Fibroblast of the aortic adventitia (primary cell): ENCODE measurements at regions not wholly inside any gene's neighbourhood (a gene's known extent, or its start where the extent isn't known, plus 50 kb on each side); places are given as distances from the start of the nearest gene placed in this dataset.
A peak's percentile ranks its signal among the peaks of the same experiment; 100 is the strongest.

ENCODE experiments used
- DNase-seq: peaks from one replicate; pipeline ENCODE4 v3.0.0-alpha.2; 2010; ENCODE audit warnings: low read depth
- H3K4me3 ChIP-seq: 2 replicates; pipeline ENCODE4 v1.5.1; 2011; ENCODE audit warnings: low read depth, mild to moderate bottlenecking, control low read depth, low read length, moderate library complexity
- TF ChIP-seq, protein P1 (sequence below): IDR thresholded peaks from 2 replicates; pipeline ENCODE4 v1.5.1; 2011; ENCODE audit warnings: mild to moderate bottlenecking, low read length, control low read depth, inconsistent platforms; ENCODE audit not compliant: insufficient read depth

DNA sequence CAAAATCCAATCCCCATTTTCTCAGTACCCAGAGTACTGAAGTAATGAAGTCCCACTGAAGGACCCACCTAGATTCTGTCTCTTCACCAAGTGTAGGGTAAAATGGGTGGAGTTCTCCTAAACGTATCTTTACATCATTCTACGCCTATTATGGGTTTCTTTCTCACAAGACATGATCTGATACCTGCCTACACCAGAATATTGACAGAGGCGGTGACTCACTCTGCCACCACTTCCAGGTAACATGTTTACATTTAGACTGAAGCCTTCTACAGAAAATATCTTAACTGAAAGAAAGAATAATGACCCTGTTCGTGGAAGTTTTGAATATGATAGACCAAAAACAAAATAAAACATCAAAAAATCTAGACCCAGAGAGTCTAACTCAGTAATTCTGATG, 89.8 kb downstream of the BTG1 start:
- no peak overlapping the region for H3K4me3 ChIP-seq
- no peak for DNase-seq
- TF ChIP-seq, protein P1, sequence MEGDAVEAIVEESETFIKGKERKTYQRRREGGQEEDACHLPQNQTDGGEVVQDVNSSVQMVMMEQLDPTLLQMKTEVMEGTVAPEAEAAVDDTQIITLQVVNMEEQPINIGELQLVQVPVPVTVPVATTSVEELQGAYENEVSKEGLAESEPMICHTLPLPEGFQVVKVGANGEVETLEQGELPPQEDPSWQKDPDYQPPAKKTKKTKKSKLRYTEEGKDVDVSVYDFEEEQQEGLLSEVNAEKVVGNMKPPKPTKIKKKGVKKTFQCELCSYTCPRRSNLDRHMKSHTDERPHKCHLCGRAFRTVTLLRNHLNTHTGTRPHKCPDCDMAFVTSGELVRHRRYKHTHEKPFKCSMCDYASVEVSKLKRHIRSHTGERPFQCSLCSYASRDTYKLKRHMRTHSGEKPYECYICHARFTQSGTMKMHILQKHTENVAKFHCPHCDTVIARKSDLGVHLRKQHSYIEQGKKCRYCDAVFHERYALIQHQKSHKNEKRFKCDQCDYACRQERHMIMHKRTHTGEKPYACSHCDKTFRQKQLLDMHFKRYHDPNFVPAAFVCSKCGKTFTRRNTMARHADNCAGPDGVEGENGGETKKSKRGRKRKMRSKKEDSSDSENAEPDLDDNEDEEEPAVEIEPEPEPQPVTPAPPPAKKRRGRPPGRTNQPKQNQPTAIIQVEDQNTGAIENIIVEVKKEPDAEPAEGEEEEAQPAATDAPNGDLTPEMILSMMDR, result no peak

DNA sequence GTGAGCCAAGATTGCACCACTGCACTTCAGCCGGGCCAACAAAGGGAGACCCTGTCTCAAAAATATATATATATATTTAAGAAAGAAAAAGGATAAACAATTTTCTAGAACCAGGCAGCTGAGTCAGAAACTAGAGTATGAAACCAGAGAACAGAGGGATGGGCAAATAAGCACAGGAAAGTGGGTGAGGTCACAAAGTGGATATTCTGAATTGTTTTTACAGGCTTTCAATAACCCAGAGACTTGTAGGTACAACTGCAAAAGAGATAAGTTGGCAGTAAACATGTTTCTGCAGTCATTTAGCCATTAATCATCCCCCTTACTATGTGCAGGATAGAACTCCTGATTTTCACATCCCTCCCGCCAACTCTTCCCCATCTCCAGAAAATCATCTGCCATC, 94.2 kb downstream of the BTG1 start:
- H3K4me3 ChIP-seq, result no peak overlapping the region
- DNase-seq, result no peak
- TF ChIP-seq, protein P1, result no peak

DNA sequence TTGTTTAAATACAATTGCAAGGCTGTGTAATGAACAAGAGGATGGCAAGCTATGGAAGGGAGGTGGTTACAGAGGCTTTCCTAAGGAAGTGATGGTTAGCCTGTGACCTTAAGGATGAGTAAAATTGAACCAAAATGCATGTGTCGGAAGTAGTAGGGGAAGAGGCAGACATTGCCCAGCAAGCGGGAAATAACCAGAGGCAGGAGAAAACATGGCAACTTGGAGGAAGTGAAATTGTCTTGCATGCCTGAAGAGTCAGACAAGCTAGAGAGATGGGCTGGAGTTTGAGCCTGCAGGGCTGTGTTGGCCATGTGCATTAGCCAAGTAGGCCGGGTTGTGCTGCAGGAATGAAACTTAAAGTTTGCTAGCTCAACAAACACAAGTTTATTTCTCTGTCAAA, 96.2 kb downstream of the BTG1 start:
- no peak overlapping the region for H3K4me3 ChIP-seq
- TF ChIP-seq, protein P1, result no peak
- DNase-seq, result no peak

DNA sequence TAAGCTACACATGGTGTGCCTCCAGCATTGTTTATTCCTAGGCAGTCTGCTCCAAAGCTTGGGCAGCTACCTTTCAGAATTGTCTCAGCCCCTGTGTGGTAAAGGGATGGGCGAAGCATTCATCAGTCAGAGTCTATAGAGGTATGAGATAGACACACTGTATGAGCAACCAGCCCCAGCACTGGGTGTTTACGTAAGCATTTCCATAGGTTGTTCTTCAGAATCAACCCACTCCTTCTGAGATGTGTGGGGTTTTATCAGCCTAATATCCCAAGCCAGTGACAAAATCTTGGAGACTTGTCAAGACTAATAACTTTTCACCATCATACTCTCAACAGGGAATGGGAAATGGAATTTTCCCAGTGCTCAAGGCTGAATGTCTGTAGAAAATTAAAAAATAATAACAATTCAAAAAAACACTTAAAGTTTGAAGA, 98.2 kb downstream of the BTG1 start:
- peak; percentile 18 for DNase-seq
- no peak overlapping the region for H3K4me3 ChIP-seq
- TF ChIP-seq, protein P1, result no peak

DNA sequence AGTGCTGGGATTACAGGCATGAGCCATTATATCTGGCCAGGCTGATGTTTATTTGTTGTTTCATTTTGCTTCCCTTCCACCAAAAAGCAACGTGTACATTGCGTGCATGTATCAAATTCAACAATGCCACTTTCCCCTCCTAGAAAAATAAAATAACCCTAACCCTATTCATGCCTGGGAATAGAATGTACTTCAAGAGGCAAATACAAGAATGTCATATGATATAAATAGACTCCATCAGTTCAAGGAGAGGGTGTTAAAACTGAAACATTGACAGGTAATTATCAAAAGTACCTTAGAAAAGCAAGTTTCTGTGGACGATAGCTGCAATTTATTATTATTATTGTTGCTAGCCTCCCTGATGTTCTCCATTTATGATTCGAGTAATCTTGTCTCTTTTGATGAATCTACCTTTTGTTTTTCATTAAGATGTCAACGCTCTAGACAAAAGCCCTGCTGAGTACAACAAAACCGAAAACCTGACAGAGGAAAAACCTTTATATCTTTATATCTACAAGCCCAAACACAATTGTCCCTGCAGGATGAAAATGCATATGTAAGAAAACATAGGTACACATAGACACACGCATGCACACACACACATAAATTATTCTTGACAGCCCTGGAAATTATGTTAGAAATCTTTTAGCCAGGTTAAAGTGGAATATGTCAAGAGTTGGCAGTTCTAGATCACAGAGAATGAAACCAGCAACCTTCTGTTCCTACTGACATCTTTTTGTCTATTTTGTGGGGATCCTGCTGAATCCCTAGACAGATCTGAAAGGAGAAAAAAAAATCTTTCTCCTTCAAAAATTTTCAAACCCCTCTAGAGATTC, 98.9 kb downstream of the BTG1 start:
- TF ChIP-seq, protein P1, result no peak
- no peak overlapping the region for H3K4me3 ChIP-seq
- no peak for DNase-seq

DNA sequence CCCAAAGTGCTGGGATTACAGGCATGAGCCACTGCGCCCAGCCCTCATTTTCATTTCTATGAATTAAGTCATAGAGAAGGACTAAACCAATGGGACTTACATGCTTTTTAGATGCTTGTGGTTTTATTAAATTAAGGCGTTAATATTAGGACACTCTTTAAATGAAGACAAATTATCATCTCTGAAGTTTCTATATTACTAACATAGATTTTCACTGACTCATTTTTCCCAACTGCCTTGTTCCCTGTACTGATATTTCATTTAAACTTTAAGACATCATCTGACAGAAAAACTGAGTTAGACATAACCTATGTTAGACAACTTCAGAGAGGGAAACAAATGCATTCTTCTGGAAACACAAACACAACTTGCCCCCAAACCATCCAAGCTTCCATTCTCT, 99.8 kb downstream of the BTG1 start:
- no peak for DNase-seq
- no peak overlapping the region for H3K4me3 ChIP-seq
- TF ChIP-seq, protein P1, result no peak
